Left forelimb (tissue), 1 donor: ENCODE measurements at regions not wholly inside any gene's neighbourhood (a gene's known extent, or its start where the extent isn't known, plus 50 kb on each side); places are given as distances from the start of the nearest gene placed in this dataset.
"Not testable (repeated sequence)": the region's sequence is repeated elsewhere in the genome, so short reads cannot be mapped to it uniquely, and the experiment has no call there.

Experiments used
- DNase-seq: peaks from one replicate; pipeline ENCODE4 v3.0.0-alpha.2; 2018; ENCODE audit warnings: low spot score

DNA sequence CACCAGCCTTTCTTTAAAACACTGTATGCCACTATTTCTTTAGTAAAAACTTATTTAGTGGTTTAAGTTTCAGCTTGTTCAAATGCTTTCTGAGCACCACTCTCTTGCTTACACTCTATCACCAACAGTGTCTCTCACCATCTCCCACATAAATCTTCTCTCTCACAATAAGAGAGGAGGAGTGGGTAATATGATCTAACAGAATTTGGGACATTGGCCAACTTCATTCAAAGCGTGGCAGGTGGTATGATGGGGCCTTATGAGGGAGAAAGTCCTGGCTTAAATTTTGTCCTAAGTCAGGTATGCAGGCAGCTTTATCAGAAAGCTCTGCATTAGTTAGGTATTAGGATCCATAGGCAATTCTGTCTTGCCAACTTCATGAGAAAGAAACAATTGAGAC, 1132.5 kb downstream of the TUSC7 start:
- DNase-seq, result no peak

DNA sequence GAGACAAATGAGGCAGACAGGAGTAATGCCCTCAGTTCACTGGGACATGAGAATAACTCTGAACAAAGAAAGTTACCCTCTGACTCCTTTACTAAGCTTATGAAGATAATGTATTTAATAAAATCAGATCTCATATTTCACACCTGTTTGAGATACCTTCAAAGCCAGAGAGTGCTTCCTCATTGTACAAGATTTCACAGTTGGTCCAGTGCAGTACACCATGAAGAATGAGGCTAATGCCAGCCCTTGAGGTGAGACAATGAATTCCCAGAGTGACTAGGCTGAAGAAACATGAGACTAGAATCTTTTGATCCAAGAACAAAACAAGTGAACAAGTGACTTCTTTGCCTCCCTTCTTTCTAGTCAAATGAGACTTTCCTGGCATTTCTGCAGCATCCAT, 1133.8 kb downstream of the TUSC7 start:
- no peak for DNase-seq

DNA sequence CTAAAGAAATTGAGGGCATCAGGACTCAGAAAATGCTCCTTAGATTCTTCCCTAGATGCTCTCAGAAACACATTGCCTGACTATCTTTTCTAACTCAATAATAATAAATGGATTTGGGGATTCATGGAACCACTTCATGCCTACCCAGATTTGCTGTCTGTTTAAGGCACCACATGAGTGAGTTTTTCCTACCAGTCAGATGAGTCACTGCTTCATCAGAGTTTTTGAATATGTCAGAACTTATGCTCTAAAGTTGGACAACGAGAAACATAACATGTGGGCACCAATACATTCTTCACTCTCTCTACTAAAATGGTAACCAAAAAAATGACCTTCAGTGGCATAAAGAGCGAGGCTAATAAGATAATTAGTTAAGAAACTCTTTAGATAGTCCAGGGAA, 1135.1 kb downstream of the TUSC7 start:
- DNase-seq, result no peak

DNA sequence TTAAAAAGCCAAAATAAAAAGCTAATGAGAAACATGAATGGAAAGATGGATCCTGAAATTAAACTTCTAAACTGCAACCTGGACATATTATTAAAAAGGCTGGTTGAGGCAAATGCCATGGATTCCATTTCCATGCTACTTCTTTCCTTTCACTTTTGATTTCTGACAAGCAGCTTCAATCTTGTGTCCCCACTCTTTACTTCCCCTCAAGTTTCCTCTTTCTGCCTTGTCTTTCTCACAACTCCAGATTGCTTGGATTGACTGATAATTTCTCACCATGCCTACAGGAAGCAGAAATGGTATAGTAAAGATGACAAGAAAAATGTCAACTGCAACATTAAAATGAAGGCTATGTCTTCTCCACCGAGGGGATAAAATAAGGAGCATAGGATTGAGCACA, 1136.7 kb downstream of the TUSC7 start:
- DNase-seq, result no peak

DNA sequence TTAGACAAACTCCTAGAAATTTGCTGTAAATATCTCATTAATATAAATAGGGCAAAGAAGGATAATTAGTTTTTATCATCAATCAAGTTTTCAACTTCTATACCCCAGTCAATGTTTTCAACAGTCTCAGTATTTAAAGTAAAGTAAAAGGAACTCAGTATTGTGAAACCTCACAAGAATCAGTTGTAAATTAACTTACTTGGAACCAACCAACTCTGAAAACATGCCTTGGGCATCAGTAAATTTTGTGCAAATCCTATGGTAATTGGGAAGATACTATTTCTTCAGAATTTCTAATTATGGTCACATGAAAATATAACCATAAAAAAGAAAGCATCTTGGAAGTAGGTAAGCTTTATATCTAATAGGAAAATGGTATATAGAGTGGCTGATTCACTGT, 1139.0 kb downstream of the TUSC7 start:
- no peak for DNase-seq

DNA sequence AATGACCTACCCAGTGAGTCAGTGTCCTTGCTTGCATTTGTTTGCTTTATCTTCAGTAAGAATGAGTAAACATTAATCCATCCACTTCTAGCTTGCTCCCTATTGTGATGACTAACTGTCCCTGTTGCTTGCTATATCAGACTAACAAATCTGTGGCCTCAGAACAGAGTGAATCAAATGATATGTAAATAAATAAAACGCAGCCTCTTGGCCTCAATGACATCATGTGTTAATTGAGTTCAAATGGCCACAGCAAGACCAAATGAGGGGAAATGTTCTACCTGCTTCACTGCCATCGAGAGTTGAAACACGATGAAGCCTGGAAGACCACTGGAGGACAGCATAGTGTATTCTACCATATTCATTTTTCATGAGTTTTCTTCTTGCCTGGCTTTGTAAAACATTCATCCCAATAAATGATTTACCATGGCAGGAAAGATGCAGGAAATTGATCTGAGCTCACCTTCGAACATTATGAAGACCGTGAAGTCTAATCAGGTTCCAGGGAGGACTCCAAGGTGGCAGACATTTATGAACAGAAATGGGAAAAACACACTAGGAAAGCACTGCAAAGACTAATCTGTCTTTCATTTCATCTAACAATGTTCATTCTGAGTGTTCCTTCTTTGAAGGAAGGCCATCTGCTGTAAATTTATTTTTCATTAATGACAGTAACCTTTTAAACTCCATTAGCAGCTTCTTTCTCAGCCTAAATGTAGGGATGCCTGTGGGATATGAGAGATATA, 1144.5 kb downstream of the TUSC7 start:
- DNase-seq, result no peak

DNA sequence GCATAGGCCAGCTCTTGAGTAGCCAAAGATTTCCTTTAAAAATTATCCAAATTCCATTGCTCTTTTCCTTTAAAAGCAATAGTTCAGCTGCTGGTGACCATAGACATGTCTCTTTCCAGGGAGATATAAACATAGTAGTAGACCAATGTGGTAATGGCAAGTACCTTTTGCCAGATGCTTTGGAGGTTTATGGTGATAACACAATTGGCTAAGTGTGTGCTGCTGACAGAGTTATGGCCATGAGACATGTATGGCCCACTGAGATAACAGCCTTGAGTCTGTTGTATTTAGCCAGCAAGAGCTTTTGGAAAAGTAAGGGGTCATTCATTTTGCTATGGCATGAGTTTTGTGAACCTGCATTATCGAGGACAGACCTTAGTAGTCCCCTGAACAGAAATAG, 1146.8 kb downstream of the TUSC7 start:
- DNase-seq, result no peak

DNA sequence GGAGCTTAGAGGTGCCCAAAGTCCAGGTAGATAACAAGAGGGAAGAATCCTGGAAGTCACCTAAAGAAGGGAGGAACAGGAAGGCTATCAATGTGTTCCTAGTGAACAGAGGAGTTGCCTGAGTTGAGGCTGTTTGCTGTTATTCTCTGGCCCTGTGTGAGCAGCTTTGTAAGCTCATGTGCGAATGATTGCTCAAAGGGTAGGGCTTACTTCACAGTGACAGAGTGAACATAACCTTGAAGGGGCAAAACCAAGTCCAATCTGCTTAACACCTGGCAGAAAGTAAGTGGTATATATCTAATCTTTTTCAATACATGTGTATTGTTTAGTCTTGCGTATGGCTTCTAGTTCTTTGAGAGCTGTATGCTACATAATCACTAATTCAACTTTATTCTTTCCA, 1153.6 kb downstream of the TUSC7 start:
- DNase-seq, result no peak

DNA sequence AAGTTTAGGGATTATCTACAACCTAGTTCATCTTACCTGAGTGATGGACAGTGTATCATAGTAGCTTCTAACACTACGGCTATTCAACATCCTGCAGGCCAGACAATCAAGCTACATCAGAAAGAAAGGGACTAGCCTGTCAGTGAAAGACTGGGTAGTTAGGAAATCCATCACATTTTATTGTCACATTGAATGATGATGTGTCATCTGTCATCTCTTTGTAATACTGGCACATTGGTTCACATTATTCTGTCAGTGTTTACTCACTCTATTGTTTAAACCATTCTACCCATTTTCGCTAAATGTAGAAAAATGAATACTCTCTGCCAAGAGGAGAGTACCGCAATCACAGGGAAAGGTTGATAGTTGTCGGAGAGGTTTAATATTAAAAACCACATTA, 1155.8 kb downstream of the TUSC7 start:
- no peak for DNase-seq

DNA sequence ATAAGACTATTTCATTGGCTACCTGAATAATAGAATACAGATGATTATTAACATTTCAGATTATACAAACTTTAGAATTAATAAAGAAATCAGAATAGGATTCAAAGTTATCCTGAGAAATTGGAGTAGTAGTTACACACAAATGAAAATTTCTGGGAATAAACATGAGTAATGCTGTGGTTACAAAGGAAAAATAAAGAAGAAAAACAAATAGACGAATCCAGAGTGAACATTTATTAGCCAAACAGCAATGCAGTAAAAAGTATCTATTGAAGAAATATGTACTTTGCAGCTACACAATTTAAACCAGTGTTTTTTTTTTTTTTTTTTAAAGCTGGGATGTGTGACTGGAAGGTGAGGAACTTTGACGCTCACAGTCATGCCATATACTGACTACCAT, 1159.2 kb downstream of the TUSC7 start:
- DNase-seq, result no peak

DNA sequence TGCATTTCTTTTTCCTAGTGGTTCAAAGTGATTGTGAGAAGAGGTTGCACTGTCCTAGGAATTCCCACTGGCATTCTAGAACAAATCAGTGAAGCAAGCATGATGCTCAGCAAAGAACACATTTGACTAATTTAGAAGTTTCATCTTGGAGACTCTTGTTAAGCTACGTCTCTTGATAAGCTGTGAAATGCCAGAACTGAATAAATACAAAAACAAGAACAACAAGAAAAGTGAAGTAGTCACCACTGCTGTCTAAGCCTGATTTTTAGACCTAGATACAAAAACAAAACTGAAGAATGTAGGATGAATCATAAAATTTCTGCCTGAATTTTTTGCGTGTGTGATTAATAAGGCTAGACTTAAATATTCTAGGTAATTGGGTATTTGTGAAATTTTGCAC, 1162.4 kb downstream of the TUSC7 start:
- no peak for DNase-seq

DNA sequence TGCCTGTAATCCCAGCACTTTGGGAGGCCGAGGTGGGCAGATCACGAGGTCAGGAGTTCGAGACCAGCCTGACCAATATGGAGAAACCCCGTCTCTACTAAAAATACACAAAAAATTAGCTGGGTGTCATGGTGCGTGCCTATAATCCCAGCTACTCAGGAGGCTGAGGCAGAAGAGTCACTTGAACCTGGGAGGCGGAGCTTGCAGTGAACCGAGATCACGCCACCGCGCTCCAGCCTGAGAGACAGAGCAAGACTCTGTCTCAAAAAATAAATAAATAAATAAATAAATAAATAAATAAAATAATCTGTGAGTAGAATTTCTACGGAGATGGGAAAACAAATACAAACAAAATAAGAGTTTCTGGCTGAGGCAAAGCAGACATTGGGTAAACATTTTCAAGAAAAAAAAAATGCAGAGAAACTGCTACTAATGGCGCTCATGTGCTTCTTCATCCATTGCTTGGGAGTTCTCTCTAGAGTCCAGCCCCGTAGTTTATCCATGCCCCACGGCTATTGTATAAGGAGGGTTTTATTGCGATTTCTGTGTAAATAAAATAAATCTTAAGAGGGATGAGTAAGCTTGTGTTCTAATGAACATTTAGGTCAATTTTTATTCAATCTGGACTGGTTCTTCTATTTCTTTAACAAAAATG, 1161.9 kb downstream of the IGSF11 start:
- not testable (repeated sequence) for DNase-seq

DNA sequence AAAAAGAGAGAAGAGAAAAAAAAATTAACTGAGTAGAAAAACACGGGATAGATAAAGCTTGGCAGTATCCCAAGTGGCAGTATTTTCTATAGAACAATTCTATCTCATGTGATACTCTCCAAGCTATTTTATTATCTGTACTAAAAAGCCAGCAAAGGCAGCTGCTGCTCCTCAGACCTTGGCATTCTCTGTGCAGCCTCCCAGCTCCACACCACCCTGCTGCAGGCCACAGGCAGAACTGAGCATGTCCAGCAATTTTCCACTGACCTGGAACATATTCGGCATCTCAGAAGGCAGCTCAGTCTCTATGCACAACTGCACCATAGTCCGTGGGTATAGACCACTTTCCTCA, 1161.4 kb downstream of the IGSF11 start:
- no peak for DNase-seq

DNA sequence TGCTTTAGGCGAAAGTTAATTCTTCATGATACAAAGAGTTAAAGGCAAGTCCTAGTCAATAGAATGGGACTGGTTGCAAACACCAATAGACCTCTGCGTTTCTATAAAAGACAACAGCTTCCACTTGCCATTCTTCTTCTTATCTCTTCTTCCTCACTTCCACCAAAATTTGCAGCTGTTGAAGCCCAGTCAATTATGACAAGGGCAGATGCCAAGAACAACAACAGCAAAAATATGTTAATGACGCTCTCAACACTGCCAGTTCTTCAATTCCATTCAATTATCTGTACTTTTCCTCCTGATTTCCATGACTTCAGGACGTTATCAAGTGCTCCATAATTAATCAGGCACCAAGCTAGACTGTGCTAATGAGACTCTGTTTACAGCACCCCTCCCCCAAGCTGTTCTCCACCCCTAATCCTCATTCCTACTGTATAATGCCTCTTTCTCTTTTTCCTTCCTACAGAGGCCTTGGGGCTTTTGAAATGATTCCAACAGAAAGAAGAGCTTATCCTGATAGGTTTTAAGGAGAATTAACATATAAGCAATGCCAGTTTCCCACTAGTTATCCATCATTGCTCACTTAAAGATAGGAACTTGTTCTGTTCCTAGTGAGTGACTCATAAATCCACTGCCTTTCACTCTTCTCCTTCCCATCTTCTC, 1160.5 kb downstream of the IGSF11 start:
- DNase-seq, result no peak

DNA sequence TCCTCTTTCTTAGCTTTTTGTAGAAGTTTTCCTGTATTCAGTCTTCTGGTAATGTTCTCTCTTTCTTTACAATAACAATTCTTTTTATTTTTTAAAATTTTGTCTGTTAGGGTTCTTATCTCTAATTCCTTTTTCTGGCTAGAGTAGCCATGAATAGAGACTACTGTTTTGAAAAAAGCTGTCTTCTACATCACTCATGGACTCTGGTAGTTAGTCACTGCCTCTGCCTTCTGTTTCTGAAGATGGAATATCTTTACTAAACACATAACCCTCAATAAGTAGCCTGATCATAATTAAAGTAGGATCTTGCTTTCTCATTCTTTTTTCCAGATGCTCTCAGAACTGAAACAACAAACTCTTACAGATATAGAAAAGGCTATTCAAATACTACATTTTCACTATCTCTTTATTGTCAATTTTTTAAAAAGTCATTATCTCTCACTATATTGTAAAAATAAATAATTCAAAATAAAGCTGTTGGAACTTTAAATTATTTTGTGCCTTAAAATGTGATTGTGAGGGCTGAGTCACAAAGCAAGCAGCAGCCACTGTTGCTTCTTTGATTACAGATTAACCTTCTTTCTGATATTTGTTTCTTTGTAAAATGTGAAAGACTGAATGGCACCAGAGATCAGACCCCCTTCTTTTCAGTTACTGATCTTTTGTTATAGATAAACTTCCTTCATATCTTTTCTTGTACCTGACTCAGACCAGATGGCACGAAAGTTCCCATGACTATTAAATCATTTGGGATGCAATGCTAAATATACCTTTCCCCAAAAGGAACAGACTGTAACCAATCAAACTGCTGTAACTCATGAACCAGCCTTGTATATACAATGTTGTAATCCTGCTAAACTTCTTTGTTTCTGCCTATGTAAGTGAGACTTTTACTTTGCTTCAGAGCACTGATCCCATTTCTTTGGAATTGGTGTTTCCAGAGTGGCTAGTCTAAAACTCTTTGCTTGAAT, 1159.5 kb downstream of the IGSF11 start:
- DNase-seq, result no peak

DNA sequence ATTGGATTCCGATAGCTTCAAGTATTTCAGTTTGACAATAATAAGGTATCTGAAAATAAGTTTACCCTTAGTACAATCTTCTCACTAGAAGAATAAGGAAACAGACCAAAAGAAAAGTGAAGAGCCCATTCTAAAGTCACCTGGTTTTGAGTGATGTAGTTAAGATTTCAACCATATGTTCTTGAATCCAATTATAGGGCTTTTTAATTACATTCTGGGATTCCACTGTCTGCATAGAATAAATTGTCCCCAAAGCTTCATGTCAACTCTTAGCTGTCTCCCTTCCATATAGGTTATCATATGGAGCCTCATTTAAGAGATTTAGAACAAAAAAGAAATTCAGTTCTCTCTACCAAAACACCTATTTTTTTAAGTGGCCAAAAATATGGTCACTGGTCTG, 1158.8 kb downstream of the IGSF11 start:
- DNase-seq, result no peak

DNA sequence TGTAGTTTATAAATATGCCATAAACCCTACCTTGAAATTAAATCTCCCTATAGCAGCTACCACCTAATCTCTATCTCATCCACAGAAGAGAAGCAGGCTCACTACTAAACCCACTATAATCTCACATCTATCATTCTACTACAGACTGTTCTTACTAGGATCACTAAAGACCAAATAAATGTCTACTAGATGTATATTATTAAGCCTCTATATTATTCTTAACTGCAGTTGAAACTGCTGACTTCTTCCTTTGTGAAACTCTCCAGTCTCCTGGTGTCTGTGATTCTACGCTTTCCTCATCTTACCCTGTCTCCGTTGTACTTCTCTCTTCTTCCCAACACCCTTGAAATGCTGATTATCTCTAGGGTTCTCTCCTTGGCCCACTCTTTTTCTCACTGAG, 1154.0 kb downstream of the IGSF11 start:
- no peak for DNase-seq

DNA sequence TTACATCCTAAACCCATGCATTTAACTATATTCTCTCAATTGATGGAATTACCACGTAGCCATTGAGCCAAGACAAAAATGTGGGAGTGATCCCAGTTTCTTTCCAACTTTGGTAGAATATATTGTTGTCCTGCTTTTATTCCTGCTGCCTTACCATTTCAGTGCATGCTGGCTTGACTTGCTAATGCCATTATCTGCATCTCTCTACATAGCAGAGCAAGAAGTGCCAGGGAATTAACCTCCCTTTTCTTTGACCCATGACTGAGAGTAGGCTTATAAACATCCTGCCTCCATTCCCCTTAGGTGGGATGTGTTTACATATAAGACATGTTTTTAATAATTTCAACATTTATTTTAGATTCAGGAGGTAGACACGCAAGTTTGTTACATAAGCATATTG, 1153.4 kb downstream of the IGSF11 start:
- no peak for DNase-seq

DNA sequence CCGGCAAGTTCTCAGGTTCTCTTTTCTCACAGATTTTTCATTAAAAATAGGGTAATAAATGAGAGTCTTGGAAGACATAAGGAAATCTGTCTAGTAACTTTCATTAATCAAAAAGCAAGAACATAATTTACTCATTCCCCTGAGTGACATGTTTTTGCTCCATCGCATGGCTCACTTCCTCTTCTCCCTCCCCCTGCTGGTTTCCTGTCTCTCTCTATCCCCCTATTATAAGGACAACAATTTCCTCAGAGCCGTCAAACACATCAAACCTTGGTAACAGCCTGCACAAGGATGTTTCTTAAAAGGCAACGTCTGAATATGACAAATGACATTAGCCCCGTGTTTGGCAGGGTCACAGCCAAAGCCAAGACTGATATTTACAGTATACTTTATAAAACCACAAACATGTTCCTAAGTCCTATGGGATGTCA, 1149.6 kb downstream of the IGSF11 start:
- no peak for DNase-seq

DNA sequence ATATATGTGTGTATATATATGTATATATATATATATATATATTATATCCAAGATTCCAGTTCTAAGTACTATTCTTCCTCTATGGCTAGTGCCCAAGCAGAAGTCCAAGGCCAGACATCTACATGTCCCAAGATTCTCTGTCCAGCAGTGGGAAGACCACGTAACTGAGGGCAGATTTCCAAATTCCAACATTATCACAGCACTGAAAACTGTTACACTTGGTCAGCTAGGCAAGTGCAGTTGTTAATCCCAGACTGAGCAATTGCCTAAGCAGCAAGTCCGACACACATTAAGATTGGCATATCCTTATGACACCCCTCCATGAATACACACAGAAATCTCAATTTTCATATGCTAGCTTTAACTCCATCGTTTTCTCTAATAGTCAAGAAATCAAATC, 1148.5 kb downstream of the IGSF11 start:
- DNase-seq, result no peak

DNA sequence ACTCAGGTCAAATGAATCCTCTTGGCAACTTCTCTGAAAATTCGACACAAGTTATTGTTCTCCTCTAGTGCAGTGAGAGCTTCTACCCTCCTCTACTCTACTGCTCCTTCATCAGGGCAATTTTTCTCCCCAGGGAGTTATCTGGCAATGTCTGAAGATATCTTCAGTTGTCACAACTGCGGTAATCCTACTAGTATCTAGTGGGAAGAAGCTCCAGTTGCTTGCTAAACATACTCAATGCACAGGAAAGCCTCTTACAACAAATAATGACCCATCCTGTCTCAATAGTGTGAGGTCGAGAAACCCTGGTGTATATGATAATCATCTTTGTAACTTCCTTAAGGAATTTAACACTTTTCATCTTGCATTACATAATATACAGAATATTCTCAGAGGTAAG, 1147.6 kb downstream of the IGSF11 start:
- DNase-seq, result no peak

DNA sequence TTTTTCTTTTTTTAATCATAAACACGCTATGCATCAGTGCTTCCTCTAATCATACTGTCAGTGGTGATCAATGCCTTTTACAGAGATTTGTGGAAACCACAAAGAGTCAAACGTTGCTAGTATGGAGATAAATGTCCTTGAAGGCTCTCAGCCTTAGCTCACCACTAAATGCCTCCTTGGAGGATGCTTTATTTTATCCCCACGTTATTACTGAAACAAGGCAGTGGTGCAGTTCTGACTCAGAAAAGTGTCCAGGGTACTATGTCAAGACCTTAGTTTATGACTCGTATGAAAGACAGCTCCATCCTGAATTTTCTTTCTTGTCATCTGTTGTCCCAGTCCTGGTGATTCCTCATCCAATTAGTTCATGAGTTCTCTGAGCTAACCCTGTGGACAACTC, 1146.7 kb downstream of the IGSF11 start:
- DNase-seq, result no peak
